ENCODE measurements at regions not wholly inside any gene's neighbourhood (a gene's known extent, or its start where the extent isn't known, plus 50 kb on each side); places are given as distances from the start of the nearest gene placed in this dataset.
"Not testable (repeated sequence)": the region's sequence is repeated elsewhere in the genome, so short reads cannot be mapped to it uniquely, and the experiment has no call there.

- in situ Hi-C loops (cut with HindIII; ENCODE audit: low sequenced_read_pairs): no loop called here
- H3K4me3 ChIP-seq (ENCODE audit: low read depth, low read length): no peak overlapping the region
- no peak for TF ChIP-seq CTCF (IDR thresholded peaks at IDR 0.05; ENCODE audit: low read depth, low read length)
- DNase-seq (ENCODE audit: low read depth, low spot score): no peak
Observed at GRCh38 chr14:29982171-29982570, 54.5 kb upstream of the PRKD1 start.

- TF ChIP-seq CTCF (IDR thresholded peaks at IDR 0.05; ENCODE audit: low read depth, low read length): no peak
- in situ Hi-C loops (cut with HindIII; ENCODE audit: low sequenced_read_pairs): no loop called here
- H3K4me3 ChIP-seq (ENCODE audit: low read depth, low read length): no peak overlapping the region
- DNase-seq (ENCODE audit: low read depth, low spot score): no peak
Observed at GRCh38 chr14:29982993-29983392, 55.3 kb upstream of the PRKD1 start.

- in situ Hi-C loops (cut with HindIII; ENCODE audit: low sequenced_read_pairs); DNase-seq (ENCODE audit: low read depth, low spot score); H3K4me3 ChIP-seq (ENCODE audit: low read depth, low read length): not testable (repeated sequence)
Observed at GRCh38 chr14:29990344-29990857, 62.8 kb upstream of the PRKD1 start.

- no peak for DNase-seq (ENCODE audit: low read depth, low spot score)
- in situ Hi-C loops (cut with HindIII; ENCODE audit: low sequenced_read_pairs): no loop called here
- TF ChIP-seq CTCF (IDR thresholded peaks at IDR 0.05; ENCODE audit: low read depth, low read length): no peak
- H3K4me3 ChIP-seq (ENCODE audit: low read depth, low read length): no peak overlapping the region
Observed at GRCh38 chr14:29990993-29991392, 63.3 kb upstream of the PRKD1 start.

GRCh38 chr14:29993143-29993542, 65.5 kb upstream of the PRKD1 start:
- in situ Hi-C loops (cut with HindIII; ENCODE audit: low sequenced_read_pairs): no loop called here
- no peak for DNase-seq (ENCODE audit: low read depth, low spot score)
- H3K4me3 ChIP-seq (ENCODE audit: low read depth, low read length): no peak overlapping the region
- TF ChIP-seq CTCF (IDR thresholded peaks at IDR 0.05; ENCODE audit: low read depth, low read length): no peak

- H3K4me3 ChIP-seq (ENCODE audit: low read depth, low read length): no peak overlapping the region
- in situ Hi-C loops (cut with HindIII; ENCODE audit: low sequenced_read_pairs): no loop called here
- no peak for DNase-seq (ENCODE audit: low read depth, low spot score)
- TF ChIP-seq CTCF (IDR thresholded peaks at IDR 0.05; ENCODE audit: low read depth, low read length): peak; percentile 13
Observed at GRCh38 chr14:29999013-29999539, 71.4 kb upstream of the PRKD1 start.

- in situ Hi-C loops (cut with HindIII; ENCODE audit: low sequenced_read_pairs): no loop called here
- no peak for DNase-seq (ENCODE audit: low read depth, low spot score)
- no peak for TF ChIP-seq CTCF (IDR thresholded peaks at IDR 0.05; ENCODE audit: low read depth, low read length)
Observed at GRCh38 chr14:30002859-30003258, 75.2 kb upstream of the PRKD1 start.

More at GRCh38 chr14:30002859-30003258, 75.2 kb upstream of the PRKD1 start:
- no peak overlapping the region for H3K4me3 ChIP-seq (ENCODE audit: low read depth, low read length)

Measured in astrocyte of the spinal cord (primary cell).